ENCODE measurements at regions not wholly inside any gene's neighbourhood (a gene's known extent, or its start where the extent isn't known, plus 50 kb on each side); places are given as distances from the start of the nearest gene placed in this dataset.

DNA sequence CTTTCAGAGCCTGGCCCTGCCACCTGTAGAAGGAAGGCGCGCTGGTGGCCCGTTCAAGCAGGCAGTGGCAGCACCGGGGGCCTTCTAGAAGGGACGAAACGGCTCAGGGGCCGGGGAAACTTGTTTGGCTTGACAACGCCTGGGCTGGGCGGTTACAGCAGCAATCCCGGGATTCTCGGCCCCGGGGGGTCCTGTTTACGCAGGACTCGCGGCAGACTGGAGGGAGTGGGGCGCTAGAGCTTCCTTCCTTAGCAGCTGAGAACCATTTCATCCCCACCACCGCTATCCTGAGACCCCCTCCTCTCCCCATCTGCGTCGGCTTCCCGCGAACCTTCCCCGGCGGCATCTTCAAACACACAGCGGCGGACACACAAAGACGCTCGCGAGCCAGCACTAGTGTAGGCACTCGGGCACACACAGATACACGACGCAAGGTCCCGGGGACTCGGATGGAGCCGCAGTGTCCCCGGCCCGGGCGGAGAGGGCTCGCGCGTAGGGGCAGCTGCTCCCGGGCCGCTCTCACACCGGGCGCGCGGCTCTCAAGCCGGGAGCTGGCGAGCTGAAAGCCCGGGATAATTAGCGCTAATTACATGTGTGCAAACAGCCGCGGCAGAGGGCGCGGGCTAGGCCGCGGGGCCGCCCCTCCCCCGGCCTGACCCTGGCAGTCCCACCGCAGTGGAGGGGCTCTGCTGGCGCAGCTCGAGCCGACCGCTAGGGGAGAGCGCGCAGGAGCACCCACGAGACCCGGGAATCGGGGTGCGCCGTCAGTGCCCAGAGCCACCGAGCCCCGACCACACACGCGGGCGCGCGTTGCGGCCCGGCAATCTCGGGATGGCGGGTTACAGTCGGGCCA lies 271.4 kb downstream of the FOXD2 start:
- peak; percentile 59 for DNase-seq

DNA sequence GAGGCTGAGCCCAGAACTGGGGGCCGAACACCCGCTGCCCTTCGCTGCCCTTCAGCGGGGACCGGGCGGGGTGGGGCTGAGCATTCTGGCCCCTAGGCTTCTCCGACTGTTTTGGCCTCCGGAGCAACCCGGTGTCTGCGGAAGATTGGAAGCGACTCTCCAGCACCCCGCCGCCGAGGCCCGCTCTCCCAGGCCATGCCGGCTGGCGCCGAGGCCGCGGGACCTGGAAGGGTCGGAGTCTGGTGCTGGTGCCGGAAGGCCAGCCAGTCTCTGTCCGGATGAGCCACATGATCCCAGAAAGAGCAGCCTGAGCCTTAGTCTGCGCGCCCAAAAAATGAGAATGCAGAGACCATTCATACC lies 272.0 kb downstream of the FOXD2 start:
- DNase-seq, result peak; percentile 59

DNA sequence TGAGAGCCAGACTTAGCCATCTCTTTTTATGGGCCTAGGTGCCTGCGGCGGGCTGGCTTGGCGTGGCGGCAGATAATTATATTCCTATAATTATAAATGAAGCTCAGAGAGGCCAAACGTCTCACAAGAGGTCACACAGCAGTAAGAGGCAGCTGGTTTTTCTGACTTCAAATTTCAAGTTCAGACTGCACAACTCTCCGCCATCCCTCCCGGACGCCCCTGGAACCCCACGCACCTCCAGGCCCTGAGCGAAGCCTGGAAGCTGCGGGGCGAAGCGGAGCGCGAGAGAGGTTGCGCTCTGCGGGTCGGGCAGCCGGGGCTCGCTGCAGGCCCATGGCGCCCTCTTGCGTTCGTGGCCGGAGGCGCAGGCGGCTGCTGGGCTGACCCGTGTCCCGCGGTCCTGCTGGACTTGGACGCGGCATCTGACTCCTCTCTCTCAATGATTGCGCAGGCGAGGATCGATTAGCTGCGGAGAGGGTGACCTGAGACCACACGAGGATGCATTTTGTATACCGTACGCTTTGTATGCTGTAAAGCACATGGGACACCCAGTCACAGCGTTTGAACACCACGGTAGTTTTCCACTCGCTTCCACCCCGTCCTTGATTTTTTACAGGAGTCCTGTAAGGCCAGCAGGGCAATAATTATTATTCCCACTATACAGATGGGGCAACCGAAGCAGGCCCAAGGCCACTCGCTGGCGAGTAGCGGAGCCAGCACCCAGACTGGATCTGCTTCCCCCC lies 272.7 kb downstream of the FOXD2 start:
- DNase-seq, result peak; percentile 48
